ENCODE measurements at regions not wholly inside any gene's neighbourhood (a gene's known extent, or its start where the extent isn't known, plus 50 kb on each side); places are given as distances from the start of the nearest gene placed in this dataset.

DNA sequence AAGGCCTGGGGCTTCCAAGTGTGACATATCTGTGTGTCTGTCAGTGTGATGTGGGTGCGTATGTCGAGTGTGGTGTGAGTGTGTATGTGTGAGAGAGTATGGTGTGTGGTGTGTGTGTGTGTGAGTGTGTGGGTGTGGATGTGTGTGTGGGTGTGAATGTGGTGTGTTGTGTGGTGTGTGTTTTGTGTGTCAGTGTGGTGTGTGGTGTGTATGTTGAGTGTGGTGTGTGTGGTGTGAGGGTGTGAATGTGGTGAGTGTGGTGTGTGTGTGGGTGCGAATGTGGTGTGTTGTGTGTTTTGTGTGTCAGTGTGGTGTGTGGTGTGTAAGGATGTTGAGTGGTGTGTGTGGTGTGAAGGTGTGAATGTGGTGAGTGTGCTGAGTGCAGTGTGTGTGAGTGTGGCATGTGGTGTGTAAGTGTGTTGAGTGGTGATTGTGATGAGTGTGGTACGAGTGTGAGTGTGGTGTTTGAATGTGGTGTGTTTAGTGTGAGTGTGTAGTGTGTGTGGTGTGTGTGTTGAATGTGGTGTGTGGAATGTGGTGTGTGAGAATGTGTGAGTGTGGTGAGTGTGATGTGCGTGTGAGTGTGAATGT is 61.6 kb upstream of the SORCS2 start:
- Histone ChIP-seq H3K27ac (no peak overlapping the region), H3K9me3 (no peaks in the 10 kb centered on the region), H3K27me3 (no peaks in the 10 kb centered on the region), H3K36me3 (ENCODE audit: low read depth, missing control alignments) (no peaks in the 10 kb centered on the region), H3K4me3 (no peak overlapping the region), H3K4me1 (peaks cover 9% of the 10 kb centered on the region)
- intact Hi-C loops (cut with DNase I; ENCODE audit: low total_unique reads) = no loop called here
- WGBS, 2 donors = 71 to 85% methylated on average over 5 of the region's 5 CpGs
- TF ChIP-seq POLR2A (IDR thresholded peaks at IDR 0.05) = no peak
- TF ChIP-seq, protein P1, sequence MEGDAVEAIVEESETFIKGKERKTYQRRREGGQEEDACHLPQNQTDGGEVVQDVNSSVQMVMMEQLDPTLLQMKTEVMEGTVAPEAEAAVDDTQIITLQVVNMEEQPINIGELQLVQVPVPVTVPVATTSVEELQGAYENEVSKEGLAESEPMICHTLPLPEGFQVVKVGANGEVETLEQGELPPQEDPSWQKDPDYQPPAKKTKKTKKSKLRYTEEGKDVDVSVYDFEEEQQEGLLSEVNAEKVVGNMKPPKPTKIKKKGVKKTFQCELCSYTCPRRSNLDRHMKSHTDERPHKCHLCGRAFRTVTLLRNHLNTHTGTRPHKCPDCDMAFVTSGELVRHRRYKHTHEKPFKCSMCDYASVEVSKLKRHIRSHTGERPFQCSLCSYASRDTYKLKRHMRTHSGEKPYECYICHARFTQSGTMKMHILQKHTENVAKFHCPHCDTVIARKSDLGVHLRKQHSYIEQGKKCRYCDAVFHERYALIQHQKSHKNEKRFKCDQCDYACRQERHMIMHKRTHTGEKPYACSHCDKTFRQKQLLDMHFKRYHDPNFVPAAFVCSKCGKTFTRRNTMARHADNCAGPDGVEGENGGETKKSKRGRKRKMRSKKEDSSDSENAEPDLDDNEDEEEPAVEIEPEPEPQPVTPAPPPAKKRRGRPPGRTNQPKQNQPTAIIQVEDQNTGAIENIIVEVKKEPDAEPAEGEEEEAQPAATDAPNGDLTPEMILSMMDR (IDR thresholded peaks at IDR 0.05) = no peak
- no peak for DNase-seq

DNA sequence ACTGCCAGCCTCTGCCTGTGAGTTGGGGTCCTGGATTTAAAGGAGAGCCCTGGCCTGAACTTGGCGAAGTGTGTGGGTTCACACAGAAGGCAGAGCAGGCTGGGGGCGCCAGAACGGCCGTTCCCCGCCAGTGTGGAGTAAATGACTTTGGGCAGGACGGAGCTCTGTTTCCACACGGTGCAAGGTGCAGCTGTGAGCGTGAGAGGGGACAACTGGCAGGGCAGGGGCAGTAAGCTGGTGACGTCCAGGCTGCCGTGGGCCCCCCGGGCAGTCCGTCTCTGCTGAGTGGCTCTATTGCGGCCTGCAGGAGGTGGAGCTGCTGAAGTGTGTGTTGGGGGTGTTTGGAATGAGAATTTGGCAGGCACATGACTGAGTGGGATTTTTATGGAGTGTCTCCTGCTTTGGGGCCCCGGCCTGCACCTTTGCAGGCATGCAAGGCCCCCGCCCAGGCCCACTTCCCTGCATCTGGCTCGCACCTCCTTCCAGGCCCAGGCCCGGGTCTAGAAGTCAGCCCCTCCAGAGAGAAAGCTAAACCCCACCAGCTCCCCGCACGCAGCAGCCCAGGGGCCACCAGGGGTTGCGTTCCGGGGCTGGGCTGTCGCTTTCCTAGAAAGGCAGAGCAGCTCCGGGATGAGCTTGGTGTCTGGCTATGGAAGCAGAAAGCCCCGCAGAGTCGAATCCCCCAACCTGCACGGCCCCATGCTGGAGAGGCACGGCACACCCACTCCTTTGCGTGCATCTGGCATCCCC is 62.2 kb upstream of the GRPEL1 start:
- H3K36me3 ChIP-seq (ENCODE audit: low read depth, missing control alignments) = no peaks in the 10 kb centered on the region
- DNase-seq = no peak
- H3K4me3 ChIP-seq = no peak overlapping the region
- intact Hi-C loops (cut with DNase I; ENCODE audit: low total_unique reads) = no loop called here
- H3K4me1 ChIP-seq = peaks cover 2% of the 10 kb centered on the region
- H3K9me3 ChIP-seq = no peaks in the 10 kb centered on the region
- H3K27ac ChIP-seq = no peak overlapping the region
- no peaks in the 10 kb centered on the region for H3K27me3 ChIP-seq
- 76 to 83% methylated on average over 19 to 28 of the region's 28 CpGs for WGBS, 2 donors
- TF ChIP-seq, protein P1 (IDR thresholded peaks at IDR 0.05) = no peak
- no peak for TF ChIP-seq POLR2A (IDR thresholded peaks at IDR 0.05)

DNA sequence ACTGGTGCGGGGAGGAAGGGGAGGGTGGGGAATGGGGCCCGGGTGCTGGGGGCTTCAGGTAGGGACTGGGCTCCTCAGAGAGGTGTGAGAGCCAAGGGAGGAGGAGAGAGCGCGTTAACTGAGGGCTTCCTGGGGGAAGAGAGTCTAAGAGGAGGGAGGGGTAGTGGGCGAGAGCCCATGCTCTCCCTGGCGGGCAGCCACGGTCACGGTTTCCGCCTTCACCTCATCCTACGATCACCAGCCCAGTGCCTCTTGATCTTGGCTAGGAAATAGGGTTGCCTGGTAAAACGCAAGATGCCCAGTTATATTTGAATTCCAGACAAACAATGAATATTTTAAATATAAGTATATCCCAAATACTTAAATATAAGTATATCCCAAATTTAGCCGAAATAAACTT is 60.8 kb upstream of the GRPEL1 start:
- no peak for TF ChIP-seq POLR2A (IDR thresholded peaks at IDR 0.05)
- TF ChIP-seq, protein P1 (IDR thresholded peaks at IDR 0.05) = no peak
- Histone ChIP-seq H3K27ac (no peak overlapping the region), H3K36me3 (ENCODE audit: low read depth, missing control alignments) (no peaks in the 10 kb centered on the region), H3K4me1 (peaks cover 4% of the 10 kb centered on the region), H3K4me3 (no peak overlapping the region), H3K9me3 (no peaks in the 10 kb centered on the region), H3K27me3 (no peaks in the 10 kb centered on the region)
- intact Hi-C loops (cut with DNase I; ENCODE audit: low total_unique reads) = no loop called here
- WGBS, 2 donors = 93 to 95% methylated on average over 12 of the region's 12 CpGs
- no peak for DNase-seq

DNA sequence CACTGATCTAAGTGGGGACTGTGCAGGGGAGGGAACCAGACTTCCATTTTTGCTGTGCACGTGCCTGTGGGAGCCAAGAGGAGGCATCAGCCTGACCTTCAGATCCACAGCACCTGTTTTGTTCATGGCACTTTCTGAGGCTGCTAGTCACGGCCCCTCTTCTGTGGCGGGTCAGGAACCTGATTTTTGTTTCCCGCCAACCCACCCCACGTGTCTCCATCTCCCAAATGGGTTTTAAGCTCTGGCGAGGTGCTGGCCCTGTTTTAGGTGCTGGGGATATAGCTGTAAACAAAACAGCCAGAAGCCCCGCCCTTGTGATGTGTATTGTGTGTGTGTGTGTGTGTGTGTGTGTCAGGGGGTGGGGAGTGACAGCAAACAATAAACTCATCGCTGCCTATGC is 60.4 kb upstream of the GRPEL1 start:
- no peak for DNase-seq
- WGBS, 2 donors = 73 to 84% methylated on average over 8 of the region's 8 CpGs
- no peaks in the 10 kb centered on the region for H3K27me3 ChIP-seq
- H3K27ac ChIP-seq = no peak overlapping the region
- TF ChIP-seq, protein P1 (IDR thresholded peaks at IDR 0.05) = no peak
- TF ChIP-seq POLR2A (IDR thresholded peaks at IDR 0.05) = no peak
- H3K36me3 ChIP-seq (ENCODE audit: low read depth, missing control alignments) = no peaks in the 10 kb centered on the region
- intact Hi-C loops (cut with DNase I; ENCODE audit: low total_unique reads) = no loop called here
- no peaks in the 10 kb centered on the region for H3K9me3 ChIP-seq
- peaks cover 4% of the 10 kb centered on the region for H3K4me1 ChIP-seq
- no peak overlapping the region for H3K4me3 ChIP-seq

DNA sequence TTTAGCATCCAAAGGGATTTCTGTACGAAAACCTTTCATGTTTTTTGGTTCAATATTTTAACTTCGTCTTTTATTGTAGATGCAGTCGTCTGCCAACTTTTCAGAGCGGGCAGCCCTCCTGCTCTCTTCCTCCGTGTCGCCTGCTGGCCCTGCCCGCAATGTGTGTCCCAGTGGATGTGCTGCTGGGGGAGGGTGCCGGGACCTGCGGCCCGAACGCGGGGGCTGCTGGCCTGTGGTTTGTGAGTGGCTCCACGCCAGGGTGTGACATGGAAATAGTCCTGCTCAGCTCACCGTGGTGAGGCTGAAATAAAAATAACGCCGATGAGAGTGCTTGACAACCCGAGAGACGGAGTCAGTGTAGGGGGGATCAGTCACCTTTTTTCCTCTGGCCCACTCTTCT is 59.7 kb upstream of the GRPEL1 start:
- 47 to 78% methylated on average over 18 of the region's 18 CpGs for WGBS, 2 donors
- TF ChIP-seq, protein P1 (IDR thresholded peaks at IDR 0.05) = no peak
- TF ChIP-seq POLR2A (IDR thresholded peaks at IDR 0.05) = no peak

More for the DNA sequence above, 59.7 kb upstream of the GRPEL1 start:
- H3K9me3 ChIP-seq = no peaks in the 10 kb centered on the region
- no peak for DNase-seq
- H3K4me3 ChIP-seq = no peak overlapping the region
- intact Hi-C loops (cut with DNase I; ENCODE audit: low total_unique reads) = no loop called here
- peaks cover 4% of the 10 kb centered on the region for H3K4me1 ChIP-seq
- no peaks in the 10 kb centered on the region for H3K36me3 ChIP-seq (ENCODE audit: low read depth, missing control alignments)
- H3K27ac ChIP-seq = no peak overlapping the region
- H3K27me3 ChIP-seq = no peaks in the 10 kb centered on the region

Data from testis (tissue), 2 donors.